ENCODE measurements at regions not wholly inside any gene's neighbourhood (a gene's known extent, or its start where the extent isn't known, plus 50 kb on each side); places are given as distances from the start of the nearest gene placed in this dataset.
"Not testable (repeated sequence)": the region's sequence is repeated elsewhere in the genome, so short reads cannot be mapped to it uniquely, and the experiment has no call there.

DNA sequence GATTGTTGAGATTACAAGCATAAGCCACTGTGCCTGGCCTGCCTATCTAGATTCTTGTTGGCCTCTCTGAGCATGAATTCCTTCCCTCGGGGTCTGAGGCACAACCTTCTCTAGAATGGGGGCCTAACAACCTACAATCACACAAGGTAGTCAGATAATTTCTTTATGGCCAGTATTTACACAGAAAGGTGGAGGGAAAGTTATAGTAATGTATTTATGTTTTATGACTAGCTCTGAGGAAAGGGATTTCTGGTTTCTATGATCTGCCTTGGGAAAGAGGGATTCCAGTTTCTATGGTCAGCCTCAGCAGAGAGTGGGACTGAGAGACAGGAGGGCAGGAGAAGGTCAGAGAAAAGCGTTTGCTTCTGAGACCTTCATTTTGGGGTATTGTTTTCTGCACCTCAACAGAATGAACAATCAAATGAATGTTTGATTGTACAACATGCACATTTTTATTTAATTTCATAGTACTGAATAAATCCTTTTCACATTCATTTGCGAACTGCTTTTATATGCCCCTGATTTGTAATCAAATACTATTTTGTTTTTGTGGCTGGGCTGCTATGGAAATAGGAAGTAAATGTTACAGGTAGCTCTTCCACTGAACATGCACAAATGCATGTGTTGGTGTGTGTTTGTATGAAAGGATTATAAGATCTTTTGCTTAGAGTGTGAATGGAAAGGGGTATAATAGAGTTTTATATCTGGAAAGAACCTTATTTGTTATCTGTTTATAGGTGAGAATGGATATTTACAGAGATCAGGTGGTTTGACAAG is 499.7 kb upstream of the RGS6 start:
- Histone ChIP-seq H3K9me3 (peaks cover 0 to under 1% of the 10 kb centered on the region in 2 donors), H3K4me3 (no peak overlapping the region), H3K4me1 (peaks cover 0 to 19% (median 8%) of the 10 kb centered on the region in 4 donors), H3K27me3 (no peaks in the 10 kb centered on the region), H3K27ac (peak overlapping the region in 2 of 4 donors; percentile 26 to 48), H3K36me3 (no peaks in the 10 kb centered on the region)
- in situ Hi-C loops (cut with MboI; ENCODE audit: low pct_ligation_motif_present in 1 of 4, low pct_unique_long_range_greater_than_20kb in 1 of 4, low sequenced_read_pairs in 3 of 4) = no loop called here
- DNase-seq = no peak
- WGBS, 2 donors (ENCODE audit: low coverage in 1 of 2) = 56 to 70% methylated on average over 2 to 3 of the region's 3 CpGs
- TF ChIP-seq POLR2AphosphoS5 (IDR thresholded peaks at IDR 0.05) (no peak), EP300 (IDR thresholded peaks at IDR 0.05; ENCODE audit: low read depth) (no peak)
- TF ChIP-seq, protein P1, sequence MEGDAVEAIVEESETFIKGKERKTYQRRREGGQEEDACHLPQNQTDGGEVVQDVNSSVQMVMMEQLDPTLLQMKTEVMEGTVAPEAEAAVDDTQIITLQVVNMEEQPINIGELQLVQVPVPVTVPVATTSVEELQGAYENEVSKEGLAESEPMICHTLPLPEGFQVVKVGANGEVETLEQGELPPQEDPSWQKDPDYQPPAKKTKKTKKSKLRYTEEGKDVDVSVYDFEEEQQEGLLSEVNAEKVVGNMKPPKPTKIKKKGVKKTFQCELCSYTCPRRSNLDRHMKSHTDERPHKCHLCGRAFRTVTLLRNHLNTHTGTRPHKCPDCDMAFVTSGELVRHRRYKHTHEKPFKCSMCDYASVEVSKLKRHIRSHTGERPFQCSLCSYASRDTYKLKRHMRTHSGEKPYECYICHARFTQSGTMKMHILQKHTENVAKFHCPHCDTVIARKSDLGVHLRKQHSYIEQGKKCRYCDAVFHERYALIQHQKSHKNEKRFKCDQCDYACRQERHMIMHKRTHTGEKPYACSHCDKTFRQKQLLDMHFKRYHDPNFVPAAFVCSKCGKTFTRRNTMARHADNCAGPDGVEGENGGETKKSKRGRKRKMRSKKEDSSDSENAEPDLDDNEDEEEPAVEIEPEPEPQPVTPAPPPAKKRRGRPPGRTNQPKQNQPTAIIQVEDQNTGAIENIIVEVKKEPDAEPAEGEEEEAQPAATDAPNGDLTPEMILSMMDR (IDR thresholded peaks at IDR 0.05) = no peak
- intact Hi-C loops (cut with DNase I; ENCODE audit: low total_unique reads) = no loop called here

DNA sequence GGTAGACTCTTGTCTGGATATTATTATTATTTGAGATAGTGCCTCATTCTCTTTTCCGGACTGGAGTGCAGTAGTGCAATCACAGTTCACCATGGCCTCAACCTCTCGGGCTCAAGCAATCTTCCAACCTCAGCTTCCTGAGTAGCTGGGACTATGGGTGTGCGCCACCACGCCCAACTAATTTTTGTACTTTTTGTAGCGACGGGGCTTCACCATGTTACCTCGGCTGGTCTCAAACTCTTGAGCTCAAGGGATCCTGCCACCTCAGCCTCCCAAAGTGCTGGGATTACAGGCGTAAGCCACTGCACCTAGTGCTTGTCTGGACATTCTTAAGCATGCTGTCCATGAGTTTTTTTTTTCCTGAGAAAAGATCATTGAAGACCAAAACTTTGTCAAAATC is 498.9 kb upstream of the RGS6 start:
- intact Hi-C loops (cut with DNase I; ENCODE audit: low total_unique reads) (no loop called here), in situ Hi-C loops (cut with MboI; ENCODE audit: low pct_ligation_motif_present in 1 of 4, low pct_unique_long_range_greater_than_20kb in 1 of 4, low sequenced_read_pairs in 3 of 4) (no loop called here)
- TF ChIP-seq POLR2AphosphoS5 (IDR thresholded peaks at IDR 0.05) = no peak
- TF ChIP-seq, protein P1 (IDR thresholded peaks at IDR 0.05) = no peak
- TF ChIP-seq POLR2A (IDR thresholded peaks at IDR 0.05) = no peak
- TF ChIP-seq EP300 (IDR thresholded peaks at IDR 0.05; ENCODE audit: low read depth) = no peak
- DNase-seq = no peak
- peaks cover 0 to 19% (median 8%) of the 10 kb centered on the region in 4 donors for H3K4me1 ChIP-seq
- peak overlapping the region in 1 of 4 donors; percentile 48 for H3K27ac ChIP-seq
- no peaks in the 10 kb centered on the region for H3K36me3 ChIP-seq
- H3K9me3 ChIP-seq = no peaks in the 10 kb centered on the region
- H3K27me3 ChIP-seq = no peaks in the 10 kb centered on the region
- WGBS, 2 donors (ENCODE audit: low coverage in 1 of 2) = 90 to 94% methylated on average over 8 of the region's 8 CpGs
- H3K4me3 ChIP-seq = no peak overlapping the region

DNA sequence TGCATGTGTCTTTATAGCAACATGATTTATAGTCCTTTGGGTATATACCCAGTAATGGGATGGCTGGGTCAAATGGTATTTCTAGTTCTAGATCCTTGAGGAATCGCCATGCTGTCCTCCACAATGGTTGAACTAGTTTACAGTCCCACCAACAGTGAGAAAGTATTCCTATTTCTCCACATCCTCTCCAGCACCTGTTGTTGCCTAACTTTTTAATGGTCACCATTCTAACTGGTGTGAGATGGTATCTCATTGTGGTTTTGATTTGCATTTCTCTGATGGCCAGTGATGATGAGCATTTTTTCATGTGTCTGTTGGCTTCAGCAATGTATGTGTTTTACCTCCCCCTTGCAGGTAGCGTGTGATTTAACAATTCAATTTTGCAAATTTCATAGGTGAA is 496.6 kb upstream of the RGS6 start:
- H3K36me3 ChIP-seq; H3K9me3 ChIP-seq; DNase-seq; H3K27me3 ChIP-seq; H3K4me3 ChIP-seq; intact Hi-C loops (cut with DNase I; ENCODE audit: low total_unique reads); in situ Hi-C loops (cut with MboI; ENCODE audit: low pct_ligation_motif_present in 1 of 4, low pct_unique_long_range_greater_than_20kb in 1 of 4, low sequenced_read_pairs in 3 of 4); H3K27ac ChIP-seq: not testable (repeated sequence)
- peaks cover 0 to 33% (median 18%) of the 10 kb centered on the region in 4 donors for H3K4me1 ChIP-seq
- 95 to 100% methylated on average over 2 of the region's 2 CpGs for WGBS, 2 donors (ENCODE audit: low coverage in 1 of 2)

DNA sequence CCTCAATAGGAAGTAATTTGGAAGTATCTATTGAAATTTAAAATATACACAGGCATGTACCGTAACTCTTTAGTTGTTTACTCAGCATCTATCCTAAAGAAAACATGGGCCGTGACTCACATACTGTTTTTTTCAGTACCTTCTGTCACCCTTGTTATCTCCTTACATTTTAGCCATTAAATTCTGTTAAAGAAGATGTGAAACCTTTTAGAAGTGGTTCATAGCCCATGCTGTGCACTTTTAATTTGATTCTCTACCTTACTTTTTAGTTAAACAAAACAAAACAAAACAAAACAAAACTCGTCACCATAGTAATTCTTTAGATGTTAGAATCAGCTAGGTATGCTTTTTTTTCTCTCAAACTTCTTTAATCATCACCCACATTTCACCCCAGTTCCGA is 494.4 kb upstream of the RGS6 start:
- DNase-seq = no peak
- WGBS, 2 donors (ENCODE audit: low coverage in 1 of 2) = 79 to 85% methylated on average over 4 of the region's 4 CpGs
- Histone ChIP-seq H3K27me3 (no peaks in the 10 kb centered on the region), H3K36me3 (no peaks in the 10 kb centered on the region), H3K4me1 (peaks cover 0 to 23% (median 13%) of the 10 kb centered on the region in 4 donors), H3K27ac (no peak overlapping the region), H3K4me3 (no peak overlapping the region), H3K9me3 (no peaks in the 10 kb centered on the region)
- intact Hi-C loops (cut with DNase I; ENCODE audit: low total_unique reads) = no loop called here
- in situ Hi-C loops (cut with MboI; ENCODE audit: low pct_ligation_motif_present in 1 of 4, low pct_unique_long_range_greater_than_20kb in 1 of 4, low sequenced_read_pairs in 3 of 4) = no loop called here
- TF ChIP-seq POLR2AphosphoS5 (IDR thresholded peaks at IDR 0.05) (no peak), EP300 (IDR thresholded peaks at IDR 0.05; ENCODE audit: low read depth) (no peak), POLR2A (IDR thresholded peaks at IDR 0.05) (no peak)
- TF ChIP-seq, protein P1 (IDR thresholded peaks at IDR 0.05) = no peak

All from transverse colon (tissue), 4 donors.